ENCODE measurements at regions not wholly inside any gene's neighbourhood (a gene's known extent, or its start where the extent isn't known, plus 50 kb on each side); places are given as distances from the start of the nearest gene placed in this dataset.
"Not testable (repeated sequence)": the region's sequence is repeated elsewhere in the genome, so short reads cannot be mapped to it uniquely, and the experiment has no call there.

DNA sequence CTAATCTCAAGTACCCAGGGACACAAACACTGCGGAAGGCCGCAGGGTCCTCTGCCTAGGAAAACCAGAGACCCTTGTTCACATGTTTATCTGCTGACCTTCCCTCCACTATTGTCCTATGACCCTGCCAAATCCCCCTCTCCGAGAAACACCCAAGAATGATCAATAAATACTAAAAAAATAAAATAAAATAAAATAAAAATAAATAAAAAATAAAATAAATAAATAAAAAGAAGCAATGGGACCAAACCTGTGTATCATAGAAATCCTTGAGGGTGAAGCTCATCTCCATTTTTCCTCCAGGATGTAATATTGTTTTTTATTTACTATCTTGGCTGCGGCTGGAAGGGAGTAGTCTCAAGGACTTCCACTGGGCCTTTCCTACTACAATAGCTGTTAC lies 82.0 kb upstream of the CMKLR1 start:
- not testable (repeated sequence) for H3K4me3 ChIP-seq (ENCODE audit: low read length); DNase-seq (ENCODE audit: low read depth); H3K9ac ChIP-seq (ENCODE audit: low read length); H3K9me3 ChIP-seq (ENCODE audit: control insufficient read depth, low read length); H3K27me3 ChIP-seq (replicated peaks; ENCODE audit: control insufficient read depth, insufficient read depth, low read length); H3K36me3 ChIP-seq (ENCODE audit: control insufficient read depth, insufficient read depth, low read length, severe bottlenecking)
- peaks cover 11% of the 10 kb centered on the region for H3K4me1 ChIP-seq (ENCODE audit: control insufficient read depth, insufficient read depth, low read length)

DNA sequence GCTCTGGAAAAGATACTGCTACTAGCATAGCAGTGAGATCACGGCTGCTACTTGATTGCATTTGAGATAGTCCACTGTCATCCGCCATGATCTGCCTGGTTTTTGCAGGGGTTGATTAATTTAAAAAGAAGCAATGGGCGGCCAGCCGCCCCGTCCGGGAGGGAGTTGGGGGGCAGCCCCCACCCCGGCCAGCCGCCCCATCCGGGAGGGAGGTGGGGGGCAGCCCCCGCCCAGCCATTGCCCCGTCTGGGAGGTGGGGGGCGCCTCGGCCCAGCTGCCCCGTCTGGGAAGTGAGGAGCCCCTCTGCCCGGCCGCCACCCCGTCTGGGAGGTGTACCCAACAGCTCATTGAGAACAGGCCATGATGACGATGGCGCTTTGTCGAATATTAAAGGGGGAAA lies 81.3 kb upstream of the CMKLR1 start:
- not testable (repeated sequence) for H3K9ac ChIP-seq (ENCODE audit: low read length); H3K4me1 ChIP-seq (ENCODE audit: control insufficient read depth, insufficient read depth, low read length); H3K9me3 ChIP-seq (ENCODE audit: control insufficient read depth, low read length); DNase-seq (ENCODE audit: low read depth); H3K4me3 ChIP-seq (ENCODE audit: low read length); H3K36me3 ChIP-seq (ENCODE audit: control insufficient read depth, insufficient read depth, low read length, severe bottlenecking); H3K27me3 ChIP-seq (replicated peaks; ENCODE audit: control insufficient read depth, insufficient read depth, low read length)

DNA sequence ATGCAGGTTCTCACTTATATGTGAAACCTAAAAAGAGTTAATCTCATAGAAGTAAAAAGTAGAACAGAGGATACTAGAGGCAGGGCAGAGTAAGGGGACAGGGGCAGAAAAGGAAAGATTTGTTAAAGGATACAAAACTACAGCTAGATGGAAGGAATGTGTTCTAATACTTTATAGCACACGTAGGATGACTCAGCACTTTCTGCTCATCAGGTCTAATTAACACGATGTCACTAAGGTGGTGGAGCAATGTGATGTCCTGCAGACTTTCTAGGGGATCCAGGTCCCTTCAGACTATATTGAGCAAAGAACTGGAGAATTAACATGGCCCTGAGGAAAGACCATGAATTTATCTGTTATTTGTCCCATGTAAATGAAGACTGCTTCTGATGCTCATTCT lies 80.8 kb upstream of the CMKLR1 start:
- no peak overlapping the region for H3K4me3 ChIP-seq (ENCODE audit: low read length)
- peak; percentile 25 for DNase-seq (ENCODE audit: low read depth)
- no peaks in the 10 kb centered on the region for H3K36me3 ChIP-seq (ENCODE audit: control insufficient read depth, insufficient read depth, low read length, severe bottlenecking)

DNA sequence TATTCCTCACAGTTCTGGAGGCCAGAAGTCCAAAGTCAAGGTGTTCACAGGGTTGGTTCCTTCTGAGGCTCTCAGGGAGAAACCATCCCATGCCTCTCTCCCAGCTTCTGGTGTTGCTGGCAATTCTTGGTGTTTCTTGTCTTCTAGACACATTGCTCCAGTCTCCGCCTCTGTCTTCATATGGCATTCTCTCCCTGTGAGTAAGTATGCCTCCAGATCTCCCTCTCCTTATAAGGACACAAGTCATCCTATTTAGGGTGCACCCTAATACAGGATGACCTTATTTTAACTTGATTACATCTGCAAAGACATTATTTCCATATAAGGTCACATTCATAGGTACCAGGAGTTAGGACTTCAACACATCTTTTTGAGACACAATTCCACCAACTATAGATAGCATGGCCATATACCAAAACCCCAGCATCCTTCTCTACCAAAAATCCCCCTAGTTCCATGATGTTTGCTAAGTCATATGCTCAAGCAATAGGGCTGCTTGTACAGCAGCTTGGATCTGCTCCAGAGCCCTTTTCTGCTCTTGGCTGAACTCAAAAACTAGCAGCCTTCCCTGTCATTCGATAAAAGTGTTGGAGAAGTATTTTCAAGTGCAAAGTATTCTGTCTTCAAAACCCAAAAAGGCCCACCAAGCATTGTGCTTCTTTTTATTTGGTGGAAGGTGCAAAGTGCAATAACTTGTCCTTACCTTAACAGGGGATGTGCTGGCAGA lies 79.2 kb upstream of the CMKLR1 start:
- Histone ChIP-seq H3K9me3 (ENCODE audit: control insufficient read depth, low read length) (no peaks in the 10 kb centered on the region), H3K27me3 (replicated peaks; ENCODE audit: control insufficient read depth, insufficient read depth, low read length) (peaks cover 9% of the 10 kb centered on the region), H3K4me1 (ENCODE audit: control insufficient read depth, insufficient read depth, low read length) (no peaks in the 10 kb centered on the region), H3K36me3 (ENCODE audit: control insufficient read depth, insufficient read depth, low read length, severe bottlenecking) (no peaks in the 10 kb centered on the region), H3K9ac (ENCODE audit: low read length) (no peak overlapping the region), H3K4me3 (ENCODE audit: low read length) (no peak overlapping the region)
- peak; percentile 11 for DNase-seq (ENCODE audit: low read depth)

More for the DNA sequence above, 80.8 kb upstream of the CMKLR1 start:
- H3K9me3 ChIP-seq (ENCODE audit: control insufficient read depth, low read length), result no peaks in the 10 kb centered on the region
- peaks cover 4% of the 10 kb centered on the region for H3K4me1 ChIP-seq (ENCODE audit: control insufficient read depth, insufficient read depth, low read length)
- H3K27me3 ChIP-seq (replicated peaks; ENCODE audit: control insufficient read depth, insufficient read depth, low read length), result peaks cover 6% of the 10 kb centered on the region
- no peak overlapping the region for H3K9ac ChIP-seq (ENCODE audit: low read length)

DNA sequence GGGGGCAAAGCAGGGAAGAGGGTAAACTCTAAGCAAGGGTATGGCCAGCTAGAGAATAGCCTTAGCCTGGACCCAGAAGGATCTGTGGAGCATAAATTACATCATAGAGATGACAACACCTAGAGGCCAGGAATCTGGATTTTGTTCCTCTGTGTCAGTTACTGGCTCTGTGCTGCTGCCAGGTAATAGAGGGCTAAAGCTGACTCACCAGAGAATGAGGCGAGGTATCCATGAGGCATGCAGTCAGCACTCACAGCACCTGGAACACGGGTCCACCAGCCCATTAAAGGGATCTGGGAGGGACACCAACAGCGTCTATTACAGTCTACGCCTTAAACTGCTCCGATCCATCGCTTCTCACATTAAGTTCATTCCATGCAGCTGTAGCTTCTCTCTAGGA lies 74.9 kb upstream of the CMKLR1 start:
- Histone ChIP-seq H3K9me3 (ENCODE audit: control insufficient read depth, low read length) (no peaks in the 10 kb centered on the region), H3K36me3 (ENCODE audit: control insufficient read depth, insufficient read depth, low read length, severe bottlenecking) (no peaks in the 10 kb centered on the region), H3K4me3 (ENCODE audit: low read length) (no peak overlapping the region), H3K9ac (ENCODE audit: low read length) (no peak overlapping the region), H3K27me3 (replicated peaks; ENCODE audit: control insufficient read depth, insufficient read depth, low read length) (peaks cover 33% of the 10 kb centered on the region), H3K4me1 (ENCODE audit: control insufficient read depth, insufficient read depth, low read length) (no peaks in the 10 kb centered on the region)
- no peak for DNase-seq (ENCODE audit: low read depth)

DNA sequence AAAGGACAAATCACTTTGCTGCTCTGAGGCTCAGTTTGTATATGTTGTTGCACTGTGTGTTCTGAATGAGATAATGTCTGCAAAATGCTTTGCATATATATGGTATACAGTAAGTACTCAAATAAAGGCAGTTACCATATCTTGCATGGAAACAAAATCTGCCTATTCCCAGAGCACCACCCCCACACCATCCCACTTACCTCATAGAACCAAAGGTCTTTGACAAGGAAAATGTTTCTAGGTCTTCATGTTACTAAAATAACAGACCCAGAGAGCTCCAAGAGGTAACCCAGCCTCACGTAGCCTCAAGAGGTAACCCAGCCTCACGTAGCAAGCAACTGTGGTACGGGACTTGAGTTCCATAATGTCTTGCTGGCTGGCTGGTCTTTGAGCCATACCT lies 71.6 kb upstream of the CMKLR1 start:
- H3K4me3 ChIP-seq (ENCODE audit: low read length), result no peak overlapping the region
- no peak for DNase-seq (ENCODE audit: low read depth)
- no peaks in the 10 kb centered on the region for H3K36me3 ChIP-seq (ENCODE audit: control insufficient read depth, insufficient read depth, low read length, severe bottlenecking)
- no peaks in the 10 kb centered on the region for H3K4me1 ChIP-seq (ENCODE audit: control insufficient read depth, insufficient read depth, low read length)
- peaks cover 37% of the 10 kb centered on the region for H3K27me3 ChIP-seq (replicated peaks; ENCODE audit: control insufficient read depth, insufficient read depth, low read length)
- no peak overlapping the region for H3K9ac ChIP-seq (ENCODE audit: low read length)
- peaks cover 14% of the 10 kb centered on the region for H3K9me3 ChIP-seq (ENCODE audit: control insufficient read depth, low read length)

DNA sequence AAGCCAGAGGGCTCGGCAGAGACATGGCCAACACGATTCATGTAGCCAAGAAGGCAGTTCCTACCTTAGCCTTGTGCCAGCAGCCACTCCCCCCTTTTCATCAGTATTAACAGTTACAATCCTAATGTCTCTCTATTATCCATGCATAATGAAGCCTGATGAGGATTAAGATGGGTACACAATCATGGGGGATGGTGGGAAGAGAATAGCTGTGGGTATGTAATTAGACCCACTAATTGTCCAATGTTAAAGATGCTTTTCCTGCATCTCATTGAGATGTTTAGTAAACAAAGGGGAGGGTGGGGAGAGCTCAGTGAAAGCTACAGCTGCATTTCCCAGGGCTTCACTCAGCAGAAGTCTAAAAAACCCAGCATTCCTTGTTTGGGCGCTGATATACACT lies 70.4 kb upstream of the CMKLR1 start:
- peaks cover 22% of the 10 kb centered on the region for H3K9me3 ChIP-seq (ENCODE audit: control insufficient read depth, low read length)
- H3K4me1 ChIP-seq (ENCODE audit: control insufficient read depth, insufficient read depth, low read length), result no peaks in the 10 kb centered on the region
- H3K9ac ChIP-seq (ENCODE audit: low read length), result no peak overlapping the region
- H3K27me3 ChIP-seq (replicated peaks; ENCODE audit: control insufficient read depth, insufficient read depth, low read length), result peaks cover 36% of the 10 kb centered on the region
- no peaks in the 10 kb centered on the region for H3K36me3 ChIP-seq (ENCODE audit: control insufficient read depth, insufficient read depth, low read length, severe bottlenecking)
- no peak for DNase-seq (ENCODE audit: low read depth)
- H3K4me3 ChIP-seq (ENCODE audit: low read length), result no peak overlapping the region

DNA sequence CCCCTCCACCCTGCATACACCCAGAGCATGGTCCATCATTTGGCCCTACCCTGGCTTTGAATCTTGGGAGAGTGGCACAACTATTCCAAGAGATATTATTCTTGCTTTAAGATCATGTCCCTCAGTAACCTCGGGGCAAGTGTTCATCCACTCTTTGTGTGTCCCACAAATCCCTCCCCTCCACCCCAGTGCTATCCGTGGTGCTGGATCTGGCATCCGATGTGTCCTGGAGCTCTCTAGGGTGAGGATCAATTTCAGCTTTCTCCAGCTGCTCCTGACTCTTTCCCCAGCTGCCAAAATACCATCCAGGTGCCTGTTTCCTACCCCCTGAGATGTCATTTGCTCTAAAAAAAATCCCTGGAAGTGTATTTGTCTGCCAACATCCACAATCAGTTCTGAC lies 64.8 kb upstream of the CMKLR1 start:
- Histone ChIP-seq H3K9ac (ENCODE audit: low read length) (no peak overlapping the region), H3K4me1 (ENCODE audit: control insufficient read depth, insufficient read depth, low read length) (no peaks in the 10 kb centered on the region), H3K4me3 (ENCODE audit: low read length) (no peak overlapping the region), H3K27me3 (replicated peaks; ENCODE audit: control insufficient read depth, insufficient read depth, low read length) (peaks cover 32% of the 10 kb centered on the region), H3K9me3 (ENCODE audit: control insufficient read depth, low read length) (peaks cover 22% of the 10 kb centered on the region), H3K36me3 (ENCODE audit: control insufficient read depth, insufficient read depth, low read length, severe bottlenecking) (no peaks in the 10 kb centered on the region)
- DNase-seq (ENCODE audit: low read depth), result no peak

DNA sequence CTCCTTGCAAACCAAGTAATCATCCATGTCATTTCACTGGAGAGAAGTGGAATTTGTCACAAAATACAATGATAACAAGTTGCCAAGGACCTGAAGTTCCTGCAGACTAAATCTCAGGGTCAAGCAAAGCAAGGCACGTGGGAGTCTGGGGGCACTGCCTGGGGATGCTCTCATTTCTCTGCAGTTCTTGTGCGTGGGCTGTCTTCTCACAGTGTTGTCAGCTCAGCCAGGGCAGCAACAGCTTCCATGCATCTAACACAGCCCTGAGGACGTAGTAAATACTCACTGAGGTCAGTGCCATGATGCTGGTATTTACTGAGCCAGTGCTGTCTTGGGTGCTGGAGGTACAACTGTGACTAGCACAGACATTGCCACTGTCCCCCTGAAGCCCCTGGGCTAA lies 62.9 kb upstream of the CMKLR1 start:
- H3K4me3 ChIP-seq (ENCODE audit: low read length), result no peak overlapping the region
- H3K27me3 ChIP-seq (replicated peaks; ENCODE audit: control insufficient read depth, insufficient read depth, low read length), result peaks cover 37% of the 10 kb centered on the region
- H3K36me3 ChIP-seq (ENCODE audit: control insufficient read depth, insufficient read depth, low read length, severe bottlenecking), result no peaks in the 10 kb centered on the region
- peaks cover 18% of the 10 kb centered on the region for H3K9me3 ChIP-seq (ENCODE audit: control insufficient read depth, low read length)
- H3K9ac ChIP-seq (ENCODE audit: low read length), result no peak overlapping the region
- no peaks in the 10 kb centered on the region for H3K4me1 ChIP-seq (ENCODE audit: control insufficient read depth, insufficient read depth, low read length)
- DNase-seq (ENCODE audit: low read depth), result no peak

DNA sequence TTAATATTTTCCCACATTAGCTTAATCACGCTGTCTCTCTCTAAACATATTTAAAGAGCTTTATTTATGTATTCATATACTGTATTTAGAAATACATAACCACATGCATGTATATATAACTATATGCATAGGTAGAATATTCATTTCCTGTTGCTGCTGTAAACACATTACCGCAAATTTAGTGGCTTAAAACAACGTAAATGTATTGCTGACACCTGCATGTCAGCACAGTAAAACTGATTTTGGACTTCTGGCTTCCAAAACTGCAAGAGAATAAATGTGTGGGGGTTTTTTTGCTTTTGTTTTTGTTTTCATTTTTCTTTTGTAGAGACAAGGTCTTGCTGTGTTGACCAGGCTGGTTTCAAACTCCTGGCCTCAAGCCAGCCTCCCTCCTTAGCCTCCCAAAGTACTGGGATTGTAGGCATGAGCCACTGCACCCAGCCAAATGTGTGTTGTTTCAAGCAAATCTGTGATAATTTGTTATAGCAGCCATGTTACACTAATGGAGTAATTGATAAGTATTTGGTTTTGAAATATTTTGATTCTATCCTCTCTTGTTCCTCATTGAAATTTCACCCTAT lies 61.9 kb upstream of the CMKLR1 start:
- H3K4me1 ChIP-seq (ENCODE audit: control insufficient read depth, insufficient read depth, low read length), result no peaks in the 10 kb centered on the region

DNA sequence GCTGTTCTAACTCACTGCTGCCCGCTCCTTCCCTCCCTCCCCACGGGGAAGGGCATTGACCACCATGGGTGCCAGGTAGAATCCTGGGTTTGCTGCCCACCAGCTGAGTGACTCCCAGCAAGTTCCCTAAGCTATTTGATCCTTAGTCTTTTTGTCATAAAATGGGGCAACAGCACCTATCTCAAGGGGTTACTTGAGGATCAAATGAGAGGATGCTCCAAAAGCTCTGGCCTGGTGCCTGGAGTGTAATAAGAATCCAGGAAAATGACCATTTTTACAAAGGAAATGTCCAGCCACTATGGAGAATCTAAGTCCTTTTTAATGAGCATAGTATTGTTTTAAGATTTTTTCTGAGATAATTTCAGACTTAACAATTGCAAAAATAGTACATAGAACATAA lies 61.4 kb upstream of the CMKLR1 start:
- H3K4me1 ChIP-seq (ENCODE audit: control insufficient read depth, insufficient read depth, low read length), result no peaks in the 10 kb centered on the region
- no peak for DNase-seq (ENCODE audit: low read depth)
- H3K4me3 ChIP-seq (ENCODE audit: low read length), result no peak overlapping the region
- H3K9ac ChIP-seq (ENCODE audit: low read length), result no peak overlapping the region
- no peaks in the 10 kb centered on the region for H3K36me3 ChIP-seq (ENCODE audit: control insufficient read depth, insufficient read depth, low read length, severe bottlenecking)
- peaks cover 6% of the 10 kb centered on the region for H3K9me3 ChIP-seq (ENCODE audit: control insufficient read depth, low read length)
- peaks cover 37% of the 10 kb centered on the region for H3K27me3 ChIP-seq (replicated peaks; ENCODE audit: control insufficient read depth, insufficient read depth, low read length)

More for the DNA sequence above, 61.9 kb upstream of the CMKLR1 start:
- Histone ChIP-seq H3K9me3 (ENCODE audit: control insufficient read depth, low read length) (peaks cover 11% of the 10 kb centered on the region), H3K36me3 (ENCODE audit: control insufficient read depth, insufficient read depth, low read length, severe bottlenecking) (no peaks in the 10 kb centered on the region), H3K27me3 (replicated peaks; ENCODE audit: control insufficient read depth, insufficient read depth, low read length) (peaks cover 37% of the 10 kb centered on the region), H3K4me3 (ENCODE audit: low read length) (no peak overlapping the region), H3K9ac (ENCODE audit: low read length) (no peak overlapping the region)
- DNase-seq (ENCODE audit: low read depth), result no peak

DNA sequence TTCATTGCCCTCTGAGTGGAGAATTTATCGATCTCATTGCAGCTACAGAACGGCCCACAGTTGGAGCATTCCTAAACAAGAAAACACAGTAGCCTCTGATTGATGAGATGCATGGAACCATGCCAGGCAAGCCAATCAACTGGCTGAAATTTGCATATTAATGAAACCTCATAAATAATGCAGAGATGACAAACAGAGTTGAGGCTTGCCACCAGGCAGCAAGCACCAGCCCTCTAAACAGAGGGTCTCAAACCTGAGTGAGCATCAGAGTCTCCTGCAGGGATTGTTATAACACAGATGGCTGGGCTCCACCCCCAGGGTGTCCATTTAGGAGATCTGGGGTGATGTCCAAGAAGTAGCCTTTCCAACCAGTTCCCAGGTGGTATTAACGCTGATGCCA lies 60.9 kb upstream of the CMKLR1 start:
- H3K9ac ChIP-seq (ENCODE audit: low read length), result no peak overlapping the region
- H3K9me3 ChIP-seq (ENCODE audit: control insufficient read depth, low read length), result peaks cover 2% of the 10 kb centered on the region
- no peak for DNase-seq (ENCODE audit: low read depth)
- no peaks in the 10 kb centered on the region for H3K36me3 ChIP-seq (ENCODE audit: control insufficient read depth, insufficient read depth, low read length, severe bottlenecking)
- peaks cover 40% of the 10 kb centered on the region for H3K27me3 ChIP-seq (replicated peaks; ENCODE audit: control insufficient read depth, insufficient read depth, low read length)
- H3K4me3 ChIP-seq (ENCODE audit: low read length), result no peak overlapping the region
- H3K4me1 ChIP-seq (ENCODE audit: control insufficient read depth, insufficient read depth, low read length), result no peaks in the 10 kb centered on the region
